NCI-H2227 (cell line): ENCODE measurements at regions not wholly inside any gene's neighbourhood (a gene's known extent, or its start where the extent isn't known, plus 50 kb on each side); places are given as distances from the start of the nearest gene placed in this dataset.
"Not testable (repeated sequence)": the region's sequence is repeated elsewhere in the genome, so short reads cannot be mapped to it uniquely, and the experiment has no call there.

Experiments
- DNase-seq: peaks from one replicate; lab custom pipeline; 2025; ENCODE audit not compliant: unreplicated experiment; lab: John Stamatoyannopoulos, UW

GRCh38 chr4:42282081-42282901 lies 115.0 kb upstream of the SHISA3 start:
- peak; percentile 74 for DNase-seq

- DNase-seq, result no peak
Observed at GRCh38 chr4:42284030-42284429, 113.3 kb upstream of the SHISA3 start.

DNA sequence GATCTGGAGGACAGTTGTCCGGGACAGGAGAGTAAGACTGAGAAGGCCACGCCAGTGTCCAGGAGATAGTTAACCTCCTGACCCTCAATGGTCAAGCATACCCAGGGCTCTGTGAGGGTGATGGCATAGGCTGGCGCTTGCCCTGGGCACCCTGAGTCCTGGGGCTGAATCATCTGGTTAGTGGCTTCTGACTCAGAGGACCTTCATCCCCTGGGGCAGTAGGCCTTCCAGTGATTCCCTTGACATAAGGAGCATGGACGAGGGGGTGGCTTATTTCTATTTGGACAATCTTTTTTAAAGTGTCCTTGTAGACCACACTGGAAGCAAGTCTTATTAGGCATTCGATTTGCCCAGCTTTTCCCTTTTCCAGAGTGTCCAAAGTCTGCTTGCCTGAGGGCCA lies 108.4 kb upstream of the SHISA3 start:
- DNase-seq, result not testable (repeated sequence)

- not testable (repeated sequence) for DNase-seq
Observed at GRCh38 chr4:42292192-42292591, 105.1 kb upstream of the SHISA3 start.

DNA sequence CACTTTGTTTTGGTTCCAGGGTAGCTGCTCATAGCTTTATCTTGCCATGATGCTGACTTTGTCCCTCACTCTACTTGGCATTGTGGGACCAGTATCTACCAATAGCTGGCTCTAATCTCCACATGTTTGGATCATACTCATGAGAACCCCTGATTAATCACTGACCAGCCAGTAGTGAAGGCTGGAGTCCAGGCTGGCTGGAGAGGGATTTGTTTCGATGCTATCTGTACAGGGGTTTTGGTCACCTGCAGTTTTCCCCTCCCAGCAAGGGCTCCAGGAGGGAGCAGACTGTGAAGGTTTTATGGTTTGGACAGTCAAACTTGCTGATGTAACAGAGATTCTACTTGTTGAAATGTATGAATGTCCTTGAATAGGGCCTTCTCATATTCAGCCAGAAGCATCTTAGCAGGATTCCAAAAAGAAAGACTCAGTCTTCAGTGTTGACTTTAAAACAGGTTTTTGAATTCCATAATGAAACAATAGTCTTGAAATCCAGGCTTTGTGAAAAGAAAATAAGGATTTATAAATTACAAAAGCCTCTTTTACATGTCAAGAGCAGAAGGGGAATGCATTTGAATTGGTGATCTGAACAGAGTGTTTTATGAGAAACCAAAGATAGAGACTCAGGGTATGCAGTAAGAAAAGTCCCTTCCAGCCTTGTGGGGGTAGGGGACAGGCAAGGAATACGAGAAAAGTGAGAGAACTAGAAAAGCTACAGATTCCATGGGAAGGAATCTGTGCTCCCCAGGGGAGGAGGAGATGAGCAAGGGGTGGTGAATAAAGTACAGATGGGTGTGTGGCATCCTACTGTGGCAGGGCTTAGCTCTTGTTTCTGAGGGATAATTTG lies 103.1 kb upstream of the SHISA3 start:
- no peak for DNase-seq

DNA sequence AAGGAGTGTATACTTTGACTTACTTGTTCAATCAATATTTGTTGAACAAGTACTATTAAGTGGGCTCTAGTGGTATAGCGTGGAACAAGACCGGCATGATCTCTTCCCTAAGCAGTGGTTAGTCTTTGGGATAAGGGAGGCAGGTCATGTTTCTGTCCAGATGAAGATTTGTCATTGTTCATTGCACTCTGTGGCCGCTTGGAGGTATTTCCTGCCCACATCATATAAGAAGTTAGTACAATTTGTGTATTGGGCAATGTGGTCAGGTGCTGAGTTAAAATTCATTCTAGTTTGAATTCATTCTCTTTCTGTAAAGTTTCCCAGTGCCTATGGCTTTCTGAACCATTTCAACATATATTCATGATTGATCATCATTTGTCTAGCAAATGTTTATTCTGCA lies 101.1 kb upstream of the SHISA3 start:
- DNase-seq, result no peak

GRCh38 chr4:42302348-42302747 lies 94.9 kb upstream of the SHISA3 start:
- peak; percentile 21 for DNase-seq

DNA sequence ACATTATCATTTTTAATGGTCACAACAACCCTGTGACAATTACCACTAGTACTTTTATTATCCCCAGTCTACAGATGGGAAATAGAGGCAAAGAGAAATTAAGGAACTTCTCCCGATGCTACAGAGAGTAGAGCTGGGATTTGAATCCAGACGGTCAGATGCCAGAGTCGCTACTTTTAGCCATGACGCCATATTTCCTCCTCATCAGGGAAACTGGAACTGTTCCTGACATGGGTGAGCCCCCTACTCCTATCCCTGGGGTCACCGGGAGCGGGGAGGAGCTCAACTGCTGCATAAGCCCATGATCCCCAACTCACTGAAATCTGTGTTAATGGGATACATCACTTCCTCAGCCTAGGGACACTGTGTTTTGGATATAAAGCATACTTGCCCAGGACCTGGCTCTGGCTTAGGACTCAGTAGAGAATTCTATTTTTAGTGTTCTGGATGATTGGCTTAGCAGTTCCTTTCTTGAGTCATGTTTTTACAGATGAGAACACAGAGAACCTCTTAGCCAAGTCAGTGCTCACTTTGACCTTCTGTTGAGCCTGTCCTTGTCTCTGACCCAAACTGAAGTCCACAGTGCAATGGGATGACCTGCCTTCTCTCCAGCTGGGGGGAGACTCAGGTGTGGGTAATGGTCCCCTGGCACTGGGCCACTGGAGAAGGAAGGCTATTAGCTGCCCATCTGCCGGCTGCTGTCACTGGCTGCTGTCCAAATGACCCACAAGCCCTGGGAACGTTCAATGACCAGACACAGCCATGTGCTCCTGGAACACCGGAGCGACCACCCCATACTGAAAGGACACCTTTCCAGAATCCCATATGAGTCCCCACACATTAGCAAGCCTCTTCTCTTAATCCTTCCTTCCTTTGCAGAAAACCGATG lies 90.8 kb upstream of the SHISA3 start:
- DNase-seq, result no peak

DNA sequence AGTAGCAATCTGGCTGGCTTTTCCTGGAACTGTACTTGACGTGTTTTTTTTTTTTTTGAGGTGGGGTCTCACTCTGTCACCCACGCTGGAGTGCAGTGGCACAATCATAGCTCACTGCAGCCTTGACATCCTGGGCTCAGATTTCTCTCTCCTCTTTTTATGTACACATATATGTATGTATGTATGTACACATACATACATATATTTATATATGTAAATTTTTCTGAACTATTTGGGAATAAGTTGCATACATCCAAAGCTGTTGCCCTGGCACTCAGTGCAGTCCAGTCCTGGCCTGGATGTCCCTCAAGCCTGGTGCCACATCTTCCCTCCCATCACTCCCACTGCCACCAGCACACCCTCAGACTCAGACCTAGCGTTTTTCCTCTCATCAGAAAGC lies 89.0 kb upstream of the SHISA3 start:
- no peak for DNase-seq

DNA sequence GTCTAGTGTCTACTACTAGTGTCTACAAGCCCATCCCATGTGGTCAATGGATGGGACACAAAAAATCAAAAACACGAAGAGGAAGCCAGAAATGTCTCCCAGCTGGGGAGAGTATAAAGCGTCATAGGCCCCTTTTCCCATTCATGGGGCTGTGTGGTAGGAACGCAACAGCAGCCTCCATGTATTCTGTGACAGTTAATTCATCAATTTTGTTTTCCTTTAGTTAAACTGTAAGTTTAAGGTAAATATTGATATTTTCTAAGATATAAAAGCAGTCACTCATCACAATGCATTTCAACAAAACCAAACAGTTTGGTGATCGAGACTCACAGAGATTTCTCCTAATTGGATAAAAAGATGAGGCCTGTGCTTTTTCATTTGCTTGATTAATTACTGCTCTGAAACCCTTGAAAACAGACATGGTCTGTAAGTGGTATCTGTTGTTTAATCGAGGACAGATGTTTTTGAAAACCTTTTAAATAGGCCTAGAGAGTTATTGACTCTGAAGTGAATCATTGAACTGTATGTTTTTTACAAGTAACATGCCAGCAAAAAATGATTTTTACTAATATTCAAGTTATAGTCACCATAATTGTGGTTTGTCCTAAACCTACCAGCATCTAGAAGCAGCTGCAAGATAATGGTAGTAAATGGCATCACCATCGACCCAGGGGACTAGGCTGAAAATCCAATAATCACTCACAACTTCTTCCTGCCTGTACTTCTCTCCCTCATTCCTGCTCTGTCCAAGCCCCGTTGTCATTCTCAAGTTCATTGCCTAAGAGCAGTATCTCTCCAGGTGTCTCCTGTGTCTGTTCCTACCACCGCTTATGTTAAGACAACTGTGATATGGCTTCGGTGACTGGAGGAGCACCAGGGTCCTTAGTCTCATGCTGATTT lies 87.7 kb upstream of the SHISA3 start:
- no peak for DNase-seq

DNA sequence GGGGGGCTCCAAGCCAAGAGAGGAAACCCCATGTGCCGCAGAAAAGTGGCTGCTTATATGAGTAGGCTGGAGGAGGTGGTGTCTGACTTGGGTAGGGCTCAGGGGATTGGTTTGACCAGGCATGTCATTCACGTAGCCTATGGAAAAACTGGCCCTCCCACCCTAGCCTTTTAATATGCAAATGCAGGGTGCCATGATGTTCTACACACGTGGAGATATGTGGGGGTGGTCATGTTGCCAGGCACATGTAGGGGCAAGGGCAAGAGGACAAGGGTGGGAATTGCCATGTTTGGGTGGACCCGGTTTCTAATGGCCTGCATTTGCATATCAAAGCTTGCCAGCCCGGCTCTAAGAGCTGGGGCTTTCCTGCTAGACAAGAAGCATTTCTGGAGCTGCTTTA lies 86.9 kb upstream of the SHISA3 start:
- no peak for DNase-seq

DNA sequence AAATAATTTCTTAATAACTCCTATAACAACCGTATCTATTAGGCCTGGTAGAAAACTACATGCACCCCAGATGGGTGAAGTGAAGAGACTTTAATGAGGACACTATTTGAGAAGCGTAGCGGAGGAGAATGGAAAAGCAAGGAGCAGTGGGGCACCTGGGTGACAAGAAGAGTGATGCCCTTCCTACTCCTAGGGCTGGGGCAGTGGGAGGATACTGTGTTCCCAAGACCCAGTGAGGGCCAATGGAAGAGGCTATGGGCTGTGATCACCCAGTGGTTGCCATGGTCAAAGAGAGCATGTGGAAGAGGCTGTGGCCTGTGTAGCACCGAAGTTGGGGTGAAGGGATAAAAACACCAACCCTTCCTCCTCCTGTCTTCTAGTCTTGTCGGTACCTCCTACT lies 86.5 kb upstream of the SHISA3 start:
- DNase-seq, result no peak

- no peak for DNase-seq
Observed at GRCh38 chr4:42311591-42311990, 85.7 kb upstream of the SHISA3 start.

- DNase-seq, result not testable (repeated sequence)
Observed at GRCh38 chr4:42313420-42313819, 83.9 kb upstream of the SHISA3 start.

GRCh38 chr4:42313872-42314271 lies 83.4 kb upstream of the SHISA3 start:
- DNase-seq, result no peak

DNA sequence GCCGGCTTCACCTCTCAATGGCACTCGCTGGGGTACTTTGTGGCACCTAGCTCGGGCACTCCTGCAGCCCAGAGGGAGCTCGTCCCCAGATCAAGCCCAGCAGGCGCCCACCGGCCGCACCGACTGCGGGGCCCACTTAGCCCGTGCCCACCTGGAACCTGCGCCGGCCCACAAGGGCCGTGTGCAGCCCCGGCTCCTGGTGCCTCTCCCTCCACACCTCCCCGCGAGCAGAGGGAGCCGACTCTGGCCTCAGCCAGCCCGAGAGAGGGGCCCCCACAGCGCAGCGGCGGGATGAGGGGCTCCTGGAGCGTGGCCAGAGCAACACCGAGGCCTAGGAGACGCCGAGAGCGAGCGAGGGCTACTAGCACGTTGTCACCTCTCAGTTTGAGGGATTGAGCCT lies 82.1 kb upstream of the SHISA3 start:
- no peak for DNase-seq

DNA sequence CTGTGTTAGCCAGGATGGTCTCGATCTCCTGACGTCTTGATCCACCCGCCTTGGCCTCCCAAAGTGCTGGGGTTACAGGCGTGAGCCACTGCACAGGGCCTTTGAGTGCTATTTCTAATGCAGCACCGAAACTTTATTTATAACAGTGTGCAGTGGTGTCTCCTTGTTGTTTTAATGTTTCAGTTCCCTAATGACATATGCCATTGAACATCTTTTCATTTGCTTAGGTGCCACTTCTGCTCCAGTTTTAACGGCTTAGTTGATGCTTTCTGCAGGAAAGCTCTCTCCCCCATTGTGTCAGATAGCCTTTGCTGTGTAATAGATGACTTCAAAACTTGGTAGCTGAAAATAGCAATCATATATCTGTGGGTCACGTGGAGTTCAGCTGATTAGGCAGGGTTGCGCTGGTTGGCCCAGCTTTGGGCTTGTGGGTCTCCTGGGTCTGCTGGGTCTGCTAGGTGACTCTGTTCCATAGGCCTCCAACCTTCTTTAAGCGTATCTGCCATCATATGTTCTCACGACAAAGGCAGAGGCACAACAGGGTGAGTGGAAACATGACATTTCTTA lies 76.4 kb upstream of the SHISA3 start:
- no peak for DNase-seq

DNA sequence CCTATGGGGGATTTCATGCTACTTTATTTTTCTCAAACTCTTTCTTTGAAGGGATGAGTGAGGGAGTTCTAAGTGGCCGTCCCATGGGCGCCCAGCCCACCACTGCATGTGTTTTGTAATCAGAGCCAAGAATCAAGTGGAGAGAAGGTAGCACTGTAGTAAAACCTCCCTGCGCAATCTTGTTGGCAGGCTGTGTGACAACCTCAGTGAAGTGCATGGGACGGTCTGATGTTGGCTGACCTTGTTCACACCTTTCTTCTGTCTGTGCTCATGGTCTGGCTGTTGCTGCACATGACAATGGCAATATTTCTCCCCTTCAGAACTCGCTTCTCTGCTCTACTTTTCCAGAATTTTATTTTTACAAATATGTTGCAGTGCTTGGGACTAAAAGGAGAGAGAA lies 71.2 kb upstream of the SHISA3 start:
- no peak for DNase-seq

- DNase-seq, result no peak
Observed at GRCh38 chr4:42326524-42326923, 70.8 kb upstream of the SHISA3 start.

DNA sequence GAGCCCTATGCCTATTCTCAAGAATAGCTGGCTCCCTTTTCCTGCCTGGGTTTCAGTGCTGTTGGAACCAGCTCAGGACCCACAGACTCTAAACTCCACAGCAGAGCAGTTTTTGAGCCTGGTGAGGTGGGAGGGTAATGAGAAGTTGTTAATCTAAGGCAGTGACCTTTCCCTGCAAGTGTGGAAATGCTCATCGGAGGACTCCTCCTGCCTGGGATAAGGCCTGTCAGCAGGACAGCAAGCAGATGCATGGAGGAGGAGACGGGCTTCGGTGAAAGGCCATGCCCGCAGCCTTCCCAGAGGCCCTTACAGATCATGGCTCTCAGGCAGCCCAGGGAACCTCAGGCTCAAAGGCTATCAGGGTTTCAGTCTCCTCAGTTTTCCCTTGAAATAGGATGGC lies 70.0 kb upstream of the SHISA3 start:
- DNase-seq, result no peak
